GM12878 (cell line): ENCODE measurements at regions not wholly inside any gene's neighbourhood (a gene's known extent, or its start where the extent isn't known, plus 50 kb on each side); places are given as distances from the start of the nearest gene placed in this dataset.

Experiments used
- HDGF ChIP-seq: fragments of 450-650 bp; IDR thresholded peaks from 2 replicates; pipeline ENCODE4 v1.6.1; 2016; ENCODE audit warnings: antibody characterized with exemption
- USF2 ChIP-seq: IDR thresholded peaks from 2 replicates; pipeline ENCODE4 v1.6.1; 2011; ENCODE audit warnings: low read depth, low read length, improper control_type of control experiment, borderline replicate concordance

DNA sequence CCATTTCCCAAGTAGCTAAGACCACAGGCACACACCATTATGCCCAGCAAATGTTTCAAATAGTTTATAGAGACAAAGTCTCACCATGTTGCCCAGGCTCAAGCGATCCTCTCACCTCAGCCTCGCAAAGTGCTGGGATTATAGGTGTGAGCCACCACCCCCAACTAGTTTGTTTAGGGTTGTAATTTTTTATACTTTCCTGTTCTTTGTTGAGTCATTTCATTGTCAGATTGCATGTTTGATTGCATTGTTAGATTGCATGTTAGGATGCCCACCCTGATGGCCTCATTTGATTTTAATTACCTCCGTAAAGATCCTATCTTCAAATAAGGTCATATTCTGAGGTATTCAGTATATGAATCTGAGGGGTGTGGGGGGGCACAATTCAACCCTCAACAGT lies 73.3 kb upstream of the SASH1 start:
- TF ChIP-seq USF2 (no peak), HDGF (no peak)
